ENCODE measurements at regions not wholly inside any gene's neighbourhood (a gene's known extent, or its start where the extent isn't known, plus 50 kb on each side); places are given as distances from the start of the nearest gene placed in this dataset.
A peak's percentile ranks its signal among the peaks of the same experiment; 100 is the strongest.

GRCh38 chr12:124426594-124427555, 132.0 kb downstream of the RFLNA start:
- intact Hi-C loops (cut with DNase I; ENCODE audit: low total_unique reads): no loop called here
- Histone ChIP-seq H3K27ac (peak overlapping the region in 6 of 8 donors; percentile 47 to 75 (median 66)), H3K27me3 (replicated peaks in 1 of 7) (no peaks in the 10 kb centered on the region), H3K36me3 (peaks cover 0 to 90% (median 52%) of the 10 kb centered on the region in 6 donors), H3K4me1 (peaks cover 37 to 83% (median 59%) of the 10 kb centered on the region in 6 donors), H3K9me3 (no peaks in the 10 kb centered on the region), H3K4me3 (no peak overlapping the region)
- WGBS, 5 donors: 70 to 87% (median 80%) methylated on average over 38 to 42 of the region's 42 CpGs
- DNase-seq: no peak
- TF ChIP-seq CTCF (IDR thresholded peaks at IDR 0.05 in 8 of 11, conservative IDR thresholded peaks at IDR 0.05 in 3 of 11) (no peak), POLR2A (IDR thresholded peaks at IDR 0.05) (no peak)

DNA sequence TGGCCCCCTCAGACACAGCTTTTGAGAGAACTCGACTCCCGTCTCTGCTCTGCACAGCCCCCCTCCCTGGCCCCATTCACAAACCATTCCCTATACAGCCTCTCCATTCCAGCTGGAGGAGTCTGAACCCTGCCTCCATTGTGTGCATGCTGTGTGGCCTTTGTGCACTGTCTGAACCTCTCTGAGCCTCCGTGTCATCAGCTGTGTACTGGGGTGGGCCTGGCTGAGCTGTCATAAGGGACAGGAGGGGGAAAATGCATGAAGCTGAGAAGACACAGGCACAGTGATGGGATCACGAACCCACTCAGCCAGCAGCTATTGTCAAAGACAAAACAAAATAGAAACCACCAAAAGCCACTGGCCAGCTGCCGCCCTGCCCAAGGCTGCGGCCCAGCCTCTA, 130.8 kb downstream of the RFLNA start:
- Histone ChIP-seq H3K36me3 (peaks cover 0 to 99% (median 58%) of the 10 kb centered on the region in 6 donors), H3K27ac (peak overlapping the region in 1 of 8 donors; percentile 67), H3K4me3 (no peak overlapping the region), H3K4me1 (peaks cover 37 to 82% (median 59%) of the 10 kb centered on the region in 6 donors), H3K27me3 (replicated peaks in 1 of 7) (no peaks in the 10 kb centered on the region), H3K9me3 (no peaks in the 10 kb centered on the region)
- no peak for DNase-seq
- 92 to 97% (median 96%) methylated on average over 6 of the region's 6 CpGs for WGBS, 5 donors
- intact Hi-C loops (cut with DNase I; ENCODE audit: low total_unique reads): no loop called here
- no peak for TF ChIP-seq POLR2A (IDR thresholded peaks at IDR 0.05)
- no peak for TF ChIP-seq CTCF (IDR thresholded peaks at IDR 0.05 in 8 of 11, conservative IDR thresholded peaks at IDR 0.05 in 3 of 11)
- no peak for TF ChIP-seq POLR2AphosphoS5 (IDR thresholded peaks at IDR 0.05)

GRCh38 chr12:124424516-124424905, 129.6 kb downstream of the RFLNA start:
- Histone ChIP-seq H3K4me1 (peaks cover 35 to 73% (median 57%) of the 10 kb centered on the region in 6 donors), H3K27me3 (replicated peaks in 1 of 7) (no peaks in the 10 kb centered on the region), H3K9me3 (no peaks in the 10 kb centered on the region), H3K4me3 (no peak overlapping the region), H3K27ac (no peak overlapping the region), H3K36me3 (peaks cover 4 to 99% (median 59%) of the 10 kb centered on the region in 6 donors)
- intact Hi-C loops (cut with DNase I; ENCODE audit: low total_unique reads): no loop called here
- DNase-seq: no peak
- 85 to 95% (median 90%) methylated on average over 5 to 10 of the region's 10 CpGs for WGBS, 5 donors
- no peak for TF ChIP-seq CTCF (IDR thresholded peaks at IDR 0.05 in 8 of 11, conservative IDR thresholded peaks at IDR 0.05 in 3 of 11)
- no peak for TF ChIP-seq POLR2A (IDR thresholded peaks at IDR 0.05)
- TF ChIP-seq POLR2AphosphoS5 (IDR thresholded peaks at IDR 0.05): no peak
